ENCODE measurements at regions not wholly inside any gene's neighbourhood (a gene's known extent, or its start where the extent isn't known, plus 50 kb on each side); places are given as distances from the start of the nearest gene placed in this dataset.
"Not testable (repeated sequence)": the region's sequence is repeated elsewhere in the genome, so short reads cannot be mapped to it uniquely, and the experiment has no call there.

DNA sequence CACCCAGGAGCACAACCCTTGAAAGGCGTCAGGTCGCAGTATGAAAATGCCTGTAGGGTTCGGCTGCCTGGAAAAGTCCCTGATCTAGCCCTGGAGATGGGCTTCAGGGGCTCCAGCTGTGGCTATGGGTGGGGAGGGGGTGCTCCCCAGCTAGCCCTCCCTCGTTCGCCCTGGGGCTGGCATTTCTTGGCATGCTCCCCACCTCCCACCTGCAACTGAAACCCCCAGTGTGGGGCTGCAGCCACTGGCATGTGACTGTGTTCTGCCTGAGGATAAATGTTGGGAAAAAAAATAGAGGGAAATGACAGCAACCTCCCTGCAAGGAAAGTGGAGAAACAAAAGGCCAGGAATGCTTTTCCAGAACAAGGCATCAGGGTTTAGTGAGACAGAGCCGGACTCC is 109.2 kb downstream of the COPS8 start:
- DNase-seq (ENCODE audit: low read depth in 4 of 4, low spot score in 3 of 4), result no peak

DNA sequence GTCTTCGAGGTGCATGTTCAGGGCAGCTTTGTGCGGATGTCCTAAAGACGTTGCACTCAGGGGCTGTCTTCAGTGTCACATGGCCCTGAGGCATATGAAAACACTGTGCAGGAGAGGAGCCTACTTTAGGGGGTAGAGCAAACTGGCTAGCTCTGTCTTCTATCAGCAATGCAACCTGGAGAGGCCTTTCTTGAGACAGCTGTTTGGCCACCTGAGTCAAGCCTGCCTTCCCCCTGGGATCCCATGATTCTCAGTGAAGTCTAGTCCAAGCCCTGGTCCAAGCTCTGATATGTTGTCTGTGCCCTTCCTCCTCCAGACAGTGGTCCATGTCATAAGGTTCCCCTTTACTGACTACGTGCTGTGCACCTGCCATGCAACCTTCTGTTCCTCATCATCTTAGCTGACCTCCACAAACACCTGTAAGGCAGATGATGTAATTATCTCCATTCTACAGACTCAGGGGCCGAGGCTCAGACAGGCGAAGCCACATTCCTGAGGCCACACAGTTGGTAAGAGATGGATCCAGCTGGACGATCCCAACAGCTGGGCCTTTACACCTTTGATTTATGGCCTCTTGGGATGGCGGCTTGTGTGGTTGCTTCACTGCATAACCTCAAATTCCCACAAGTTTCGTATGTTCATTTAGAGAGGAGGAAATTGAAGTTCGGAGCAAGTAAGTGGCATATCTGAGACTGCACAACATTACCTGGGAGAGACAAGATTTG is 109.9 kb downstream of the COPS8 start:
- DNase-seq (ENCODE audit: low read depth in 4 of 4, low spot score in 3 of 4), result no peak

DNA sequence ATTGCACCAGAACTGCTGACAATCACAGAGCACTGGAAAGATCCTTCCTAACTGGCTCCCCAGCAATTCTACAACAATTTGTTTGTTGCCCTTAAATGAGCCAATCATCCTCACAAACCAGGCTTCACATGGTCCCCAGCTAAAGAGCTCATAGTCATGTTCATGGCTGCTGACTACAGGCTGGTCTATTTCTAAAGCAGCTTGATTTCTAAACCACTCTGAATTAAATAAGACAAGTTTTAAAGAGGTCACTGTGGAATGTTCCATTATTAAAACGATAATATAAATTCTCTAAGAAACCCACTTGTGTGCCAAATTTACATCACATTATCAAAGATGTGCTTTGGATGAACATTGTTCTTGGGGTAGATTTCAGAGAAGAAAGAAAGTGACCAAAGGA is 110.7 kb downstream of the COPS8 start:
- DNase-seq (ENCODE audit: low read depth in 4 of 4, low spot score in 3 of 4), result no peak

GRCh38 chr2:237196866-237197618 is 111.4 kb downstream of the COPS8 start:
- DNase-seq (ENCODE audit: low read depth in 4 of 4, low spot score in 3 of 4), result no peak

GRCh38 chr2:237198164-237198855 is 112.6 kb downstream of the COPS8 start:
- no peak for DNase-seq (ENCODE audit: low read depth in 4 of 4, low spot score in 3 of 4)

DNA sequence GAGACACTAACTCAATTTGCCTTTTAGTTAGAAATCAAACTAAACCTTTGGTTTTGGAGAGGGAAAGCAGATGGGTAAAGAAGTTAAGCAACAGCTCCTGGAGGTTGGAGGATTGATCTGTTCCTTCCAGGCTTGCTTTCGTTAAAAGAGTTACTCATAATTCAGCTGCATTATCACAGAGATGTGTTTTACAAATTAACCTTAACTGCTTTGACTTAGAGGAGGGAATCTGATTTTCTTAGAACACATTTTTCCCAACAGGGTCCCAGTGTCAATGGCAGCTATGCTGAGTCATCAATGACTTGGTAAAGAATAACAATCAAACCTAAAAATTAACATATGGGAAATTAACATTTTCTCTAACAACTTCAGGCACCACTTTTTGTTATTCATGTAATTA is 113.4 kb downstream of the COPS8 start:
- no peak for DNase-seq (ENCODE audit: low read depth in 4 of 4, low spot score in 3 of 4)

GRCh38 chr2:237199577-237199976 is 113.9 kb downstream of the COPS8 start:
- DNase-seq (ENCODE audit: low read depth in 4 of 4, low spot score in 3 of 4), result no peak

DNA sequence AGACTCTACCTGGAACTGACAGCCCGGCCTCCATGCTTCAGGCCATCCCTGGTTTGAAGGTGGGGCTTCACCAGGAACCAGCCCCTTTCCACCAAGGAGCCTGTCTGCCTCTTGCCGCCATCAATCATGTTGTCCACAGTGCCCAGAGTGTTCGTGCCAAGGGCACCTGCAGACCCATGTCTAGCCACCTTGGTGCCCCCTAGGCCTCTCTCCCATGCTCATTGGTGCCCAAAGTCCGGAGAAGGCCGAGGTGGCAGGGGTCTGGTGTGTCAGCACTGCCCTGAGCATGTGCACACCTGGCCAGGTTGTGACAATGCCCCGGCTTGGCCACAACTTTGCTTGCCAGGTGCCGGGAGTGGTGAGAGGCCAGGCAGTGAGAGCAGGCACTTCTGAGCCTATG is 114.8 kb downstream of the COPS8 start:
- no peak for DNase-seq (ENCODE audit: low read depth in 4 of 4, low spot score in 3 of 4)

DNA sequence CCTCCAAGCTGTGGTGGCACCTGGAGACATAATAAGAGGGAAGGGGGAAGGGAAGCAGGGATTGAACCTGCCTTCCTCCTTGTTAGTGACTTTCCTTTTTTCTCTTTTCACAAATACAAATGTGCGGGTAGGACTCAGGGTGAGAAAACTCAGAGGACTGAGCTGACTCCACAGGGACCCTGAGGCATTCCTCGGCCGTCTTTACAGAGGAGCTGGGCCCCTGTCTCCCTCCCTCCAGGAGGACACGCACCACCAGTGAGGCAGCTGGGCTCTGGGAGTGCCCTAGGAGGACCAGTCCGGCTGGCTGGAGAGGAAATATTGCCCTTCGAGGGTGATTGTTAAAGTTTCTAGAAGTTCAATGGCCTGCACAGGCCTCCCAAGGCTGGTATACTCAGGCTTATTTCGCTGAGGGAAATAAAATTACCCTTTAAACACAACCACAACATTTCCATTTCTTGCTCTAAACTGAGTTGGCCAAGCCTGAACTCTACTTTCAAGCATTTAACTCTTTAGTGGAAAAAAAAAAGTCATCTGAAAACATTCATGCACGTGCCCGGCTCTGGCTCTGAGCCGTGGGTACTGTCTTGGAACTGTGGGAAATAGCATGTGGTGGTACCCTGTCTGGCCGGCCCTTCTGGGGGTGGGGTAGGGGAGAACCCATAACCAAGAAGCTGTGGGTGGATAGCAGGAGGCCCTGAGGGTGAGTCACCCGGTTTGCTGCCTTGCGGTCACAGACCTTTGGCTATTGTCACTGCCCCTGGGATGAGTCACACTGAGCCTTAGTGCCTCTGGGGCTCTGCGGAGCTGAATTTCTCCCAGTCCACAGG is 116.0 kb downstream of the COPS8 start:
- DNase-seq (ENCODE audit: low read depth in 4 of 4, low spot score in 3 of 4), result no peak

GRCh38 chr2:237202288-237203030 is 116.8 kb downstream of the COPS8 start:
- no peak for DNase-seq (ENCODE audit: low read depth in 4 of 4, low spot score in 3 of 4)

- DNase-seq (ENCODE audit: low read depth in 4 of 4, low spot score in 3 of 4), result no peak
Measured at GRCh38 chr2:237205043-237205541, 119.4 kb downstream of the COPS8 start.

- DNase-seq (ENCODE audit: low read depth in 4 of 4, low spot score in 3 of 4), result no peak
Measured at GRCh38 chr2:237205561-237205971, 119.9 kb downstream of the COPS8 start.

DNA sequence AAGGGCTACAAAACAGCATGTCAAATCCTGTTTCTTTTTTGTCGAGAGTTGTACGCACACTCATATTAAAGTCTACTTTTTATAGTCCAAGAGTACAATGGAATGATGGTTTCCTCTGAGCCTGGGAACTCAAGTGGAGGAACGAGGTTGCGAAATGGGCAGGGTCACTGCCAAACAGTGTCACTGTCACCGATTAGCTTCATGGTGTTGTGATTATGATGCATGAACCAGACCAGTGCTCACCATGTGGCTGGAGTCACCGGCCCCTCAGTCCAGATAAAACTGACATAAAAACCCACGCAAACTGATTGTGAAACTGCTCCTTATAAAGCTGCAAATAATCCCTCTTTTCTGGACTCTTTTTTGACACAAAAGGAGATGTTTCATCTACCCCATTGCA is 122.0 kb downstream of the COPS8 start:
- DNase-seq (ENCODE audit: low read depth in 4 of 4, low spot score in 3 of 4), result no peak

DNA sequence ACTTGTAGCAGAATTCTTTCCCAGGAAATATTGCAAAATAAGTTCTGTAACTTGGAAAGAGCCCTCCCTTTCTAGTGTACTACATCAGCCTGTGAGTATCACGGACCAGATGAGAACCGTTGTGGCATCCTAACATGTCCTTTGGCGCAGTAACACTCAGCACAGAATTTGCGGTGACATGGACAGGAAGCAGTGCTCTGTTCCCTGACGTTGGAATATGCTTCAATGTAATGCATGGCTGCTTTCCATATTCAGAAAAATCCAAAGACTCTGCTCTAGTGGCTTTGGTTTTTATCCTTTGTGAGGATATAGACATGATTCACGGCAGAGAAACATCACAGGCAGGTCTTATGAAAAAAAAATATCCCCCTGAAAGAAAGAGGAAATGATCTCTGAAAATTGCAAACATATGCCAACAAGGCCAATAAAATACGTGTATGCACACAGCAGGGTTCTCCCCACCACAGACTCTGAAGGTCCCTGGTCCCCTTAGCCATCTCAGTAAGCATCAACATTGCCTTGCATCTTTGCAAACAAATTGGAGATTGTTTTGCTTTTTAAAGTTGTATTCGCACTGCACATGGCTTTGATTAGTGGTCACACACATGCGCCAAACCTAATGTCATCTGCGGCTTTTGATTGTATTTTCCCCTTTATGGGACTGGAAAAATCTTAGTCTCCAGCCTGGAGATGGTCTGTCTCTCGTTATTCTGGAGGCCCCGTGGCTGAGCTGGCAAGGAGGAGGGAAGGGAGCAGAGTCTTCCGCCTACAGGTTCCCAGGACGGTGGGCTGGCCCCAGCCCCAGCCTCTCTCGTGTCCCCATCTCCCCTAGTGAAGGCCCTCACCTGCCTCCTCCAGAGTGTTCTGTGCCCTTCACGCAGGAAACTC is 122.9 kb downstream of the COPS8 start:
- DNase-seq (ENCODE audit: low read depth in 4 of 4, low spot score in 3 of 4), result no peak

- DNase-seq (ENCODE audit: low read depth in 4 of 4, low spot score in 3 of 4), result no peak
Measured at GRCh38 chr2:237209885-237210284, 124.2 kb downstream of the COPS8 start.

GRCh38 chr2:237210297-237210696 is 124.6 kb downstream of the COPS8 start:
- DNase-seq (ENCODE audit: low read depth in 4 of 4, low spot score in 3 of 4), result no peak

DNA sequence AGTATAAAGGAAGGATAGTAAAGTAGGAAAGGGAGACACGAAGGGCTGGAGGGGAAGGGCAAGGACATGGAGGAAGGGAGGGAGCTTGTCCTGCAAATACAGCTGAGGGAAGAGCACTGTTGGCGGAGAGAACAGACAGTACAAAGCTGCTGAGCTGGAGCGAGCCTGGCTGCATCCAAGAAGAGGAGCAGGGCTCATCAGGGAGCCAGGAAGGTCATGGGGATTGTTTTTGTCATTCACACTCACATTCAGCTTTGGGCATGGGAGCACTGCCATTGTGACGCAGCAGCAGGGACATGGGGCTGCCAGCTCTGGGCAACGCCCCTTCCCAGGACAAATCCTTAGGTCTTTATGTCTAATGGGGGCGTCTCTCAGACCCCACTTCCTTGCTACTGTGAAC is 125.1 kb downstream of the COPS8 start:
- DNase-seq (ENCODE audit: low read depth in 4 of 4, low spot score in 3 of 4), result no peak

DNA sequence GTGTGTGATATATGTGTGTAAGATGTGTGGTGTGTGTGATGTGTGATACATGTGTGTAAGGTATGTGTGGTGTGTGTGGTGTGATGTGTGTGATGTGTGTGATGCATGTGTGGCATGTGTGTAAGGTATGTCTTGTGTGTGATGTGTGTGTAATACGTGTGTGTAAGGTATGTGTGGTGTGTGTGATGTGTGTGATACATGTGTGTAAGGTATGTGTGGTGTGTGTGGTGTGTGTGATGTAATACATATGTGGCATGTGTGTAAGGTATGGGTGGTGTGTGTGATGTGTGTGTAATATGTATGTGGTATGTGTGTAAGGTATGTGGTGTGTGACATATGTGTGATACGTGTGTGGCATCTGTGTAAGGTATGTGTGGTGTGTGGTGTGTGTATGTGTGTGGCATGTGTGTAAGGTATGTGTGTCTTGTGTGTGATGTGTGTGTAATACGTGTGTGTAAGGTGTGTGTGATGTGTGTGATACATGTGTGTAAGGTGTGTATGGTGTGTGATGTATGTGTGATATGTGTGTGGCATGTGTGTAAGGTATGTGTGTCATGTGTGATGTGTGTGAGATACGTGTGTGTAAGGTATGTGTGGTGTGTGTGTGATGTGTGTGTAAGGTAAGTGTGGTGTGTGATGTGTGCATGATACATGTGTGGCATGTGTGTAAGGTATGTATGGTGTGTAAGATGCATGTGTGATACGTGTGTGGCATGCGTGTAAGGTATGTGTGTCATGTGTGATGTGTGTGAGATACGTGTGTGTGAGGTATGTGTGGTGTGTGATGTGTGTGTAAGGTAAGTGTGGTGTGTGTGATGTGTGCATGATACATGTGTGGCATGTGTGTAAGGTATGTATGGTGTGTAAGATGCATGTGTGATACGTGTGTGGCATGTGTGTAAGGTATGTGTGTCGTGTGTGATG is 126.9 kb downstream of the COPS8 start:
- DNase-seq (ENCODE audit: low read depth in 4 of 4, low spot score in 3 of 4), result not testable (repeated sequence)

Measured in left renal pelvis (tissue), 4 donors.